Neural cell (in vitro differentiated cells): ENCODE measurements at regions not wholly inside any gene's neighbourhood (a gene's known extent, or its start where the extent isn't known, plus 50 kb on each side); places are given as distances from the start of the nearest gene placed in this dataset.

Source experiments
- CTCF ChIP-seq: fragments of 450-650 bp; IDR thresholded peaks from 2 replicates; pipeline ENCODE4 v1.5.1; 2014; ENCODE audit warnings: antibody characterized with exemption, mild to moderate bottlenecking, moderate library complexity; ENCODE audit not compliant: poor library complexity, severe bottlenecking
- EP300 ChIP-seq: fragments of 450-650 bp; conservative IDR thresholded peaks from 2 replicates; pipeline ENCODE4 v1.6.1; 2014; ENCODE audit warnings: antibody characterized with exemption, mild to moderate bottlenecking, moderate library complexity; ENCODE audit not compliant: poor library complexity, severe bottlenecking
- TAF1 ChIP-seq: IDR thresholded peaks from 2 replicates; pipeline ENCODE4 v1.6.1; 2012; ENCODE audit warnings: low read depth

GRCh38 chr18:28267878-28268625 lies 91.1 kb upstream of the CDH2 start:
- TF ChIP-seq TAF1 = no peak
- TF ChIP-seq CTCF = no peak
- TF ChIP-seq EP300 = no peak
